ENCODE measurements at regions not wholly inside any gene's neighbourhood (a gene's known extent, or its start where the extent isn't known, plus 50 kb on each side); places are given as distances from the start of the nearest gene placed in this dataset.
A peak's percentile ranks its signal among the peaks of the same experiment; 100 is the strongest.

GRCh38 chr3:14334936-14335335, 67.5 kb upstream of the SLC6A6 start:
- Mint-ChIP-seq H3K36me3 (no peaks in the 10 kb centered on the region), H3K27me3 (no peaks in the 10 kb centered on the region), H3K9me3 (no peaks in the 10 kb centered on the region), H3K27ac (no peak overlapping the region), H3K4me1 (ENCODE audit: unreplicated experiment) (peaks cover 14% of the 10 kb centered on the region), H3K4me3 (no peak overlapping the region)
- no peak for DNase-seq (ENCODE audit: extremely low spot score, unreplicated experiment)
- TF ChIP-seq CTCF (conservative IDR thresholded peaks at IDR 0.05): no peak

DNA sequence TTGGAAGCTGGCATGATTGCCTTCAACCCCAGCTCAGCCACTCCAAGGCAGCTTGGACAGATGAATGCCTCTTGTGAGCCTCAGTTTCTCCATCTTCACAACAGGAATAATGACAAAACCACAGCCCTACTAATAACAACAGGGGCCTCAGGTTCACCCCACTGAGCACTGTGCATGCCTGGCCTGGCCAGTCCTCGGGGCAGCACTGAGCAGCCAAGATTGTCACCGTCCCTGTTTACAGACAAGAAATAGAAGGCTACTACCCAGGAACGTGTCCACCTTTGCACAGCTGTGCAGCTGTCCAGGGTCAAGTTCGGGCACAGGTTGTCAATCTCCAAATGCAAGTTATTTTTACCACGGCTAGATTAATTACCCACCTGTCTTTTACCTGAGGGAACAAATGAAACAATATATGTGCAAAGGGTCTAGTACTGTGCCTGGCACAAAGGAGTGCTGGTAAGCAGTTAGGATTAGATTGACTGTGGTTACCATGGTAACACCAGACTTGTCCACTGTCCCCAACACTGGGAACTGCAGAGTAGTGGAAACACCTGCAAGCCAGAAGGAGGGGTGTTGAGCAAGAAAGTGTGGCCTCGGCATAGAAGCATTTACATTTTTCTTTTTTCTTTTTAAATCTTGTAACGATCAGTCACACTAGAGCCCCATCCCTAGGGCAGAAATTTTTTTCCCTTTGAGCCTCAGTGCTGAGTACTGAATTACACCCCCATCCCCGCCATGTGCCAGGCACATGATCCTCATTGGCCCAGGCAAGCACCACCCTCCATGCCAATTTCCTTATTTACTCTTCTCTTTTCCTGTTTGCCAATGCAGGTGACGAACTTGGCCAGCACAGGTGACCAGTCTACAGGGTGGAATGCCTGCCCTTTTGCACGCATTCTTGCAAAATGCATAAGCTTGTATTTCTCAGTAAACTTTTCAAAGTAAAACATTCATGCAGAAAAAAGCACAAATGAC, 66.3 kb upstream of the SLC6A6 start:
- no peaks in the 10 kb centered on the region for H3K9me3 Mint-ChIP-seq
- peaks cover 9% of the 10 kb centered on the region for H3K4me1 Mint-ChIP-seq (ENCODE audit: unreplicated experiment)
- no peak overlapping the region for H3K4me3 Mint-ChIP-seq
- DNase-seq (ENCODE audit: extremely low spot score, unreplicated experiment): no peak
- TF ChIP-seq CTCF (conservative IDR thresholded peaks at IDR 0.05): no peak
- H3K27me3 Mint-ChIP-seq: no peaks in the 10 kb centered on the region
- no peaks in the 10 kb centered on the region for H3K36me3 Mint-ChIP-seq
- peak overlapping the region; percentile 50 for H3K27ac Mint-ChIP-seq

- H3K27me3 Mint-ChIP-seq: no peaks in the 10 kb centered on the region
- H3K4me3 Mint-ChIP-seq: no peak overlapping the region
- H3K9me3 Mint-ChIP-seq: no peaks in the 10 kb centered on the region
- H3K27ac Mint-ChIP-seq: no peak overlapping the region
- H3K36me3 Mint-ChIP-seq: no peaks in the 10 kb centered on the region
- peaks cover 9% of the 10 kb centered on the region for H3K4me1 Mint-ChIP-seq (ENCODE audit: unreplicated experiment)
- TF ChIP-seq CTCF (conservative IDR thresholded peaks at IDR 0.05): no peak
- DNase-seq (ENCODE audit: extremely low spot score, unreplicated experiment): no peak
Observed at GRCh38 chr3:14336749-14337598, 65.4 kb upstream of the SLC6A6 start.

- no peaks in the 10 kb centered on the region for H3K9me3 Mint-ChIP-seq
- peaks cover 9% of the 10 kb centered on the region for H3K4me1 Mint-ChIP-seq (ENCODE audit: unreplicated experiment)
- no peak for TF ChIP-seq CTCF (conservative IDR thresholded peaks at IDR 0.05)
- no peak overlapping the region for H3K4me3 Mint-ChIP-seq
- H3K36me3 Mint-ChIP-seq: no peaks in the 10 kb centered on the region
- H3K27me3 Mint-ChIP-seq: no peaks in the 10 kb centered on the region
- DNase-seq (ENCODE audit: extremely low spot score, unreplicated experiment): no peak
- H3K27ac Mint-ChIP-seq: no peak overlapping the region
Observed at GRCh38 chr3:14337828-14338227, 64.6 kb upstream of the SLC6A6 start.

GRCh38 chr3:14338242-14338641, 64.2 kb upstream of the SLC6A6 start:
- no peak for TF ChIP-seq CTCF (conservative IDR thresholded peaks at IDR 0.05)

More at GRCh38 chr3:14338242-14338641, 64.2 kb upstream of the SLC6A6 start:
- no peak for DNase-seq (ENCODE audit: extremely low spot score, unreplicated experiment)
- no peak overlapping the region for H3K27ac Mint-ChIP-seq
- no peak overlapping the region for H3K4me3 Mint-ChIP-seq
- H3K27me3 Mint-ChIP-seq: no peaks in the 10 kb centered on the region
- peaks cover 9% of the 10 kb centered on the region for H3K4me1 Mint-ChIP-seq (ENCODE audit: unreplicated experiment)
- no peaks in the 10 kb centered on the region for H3K36me3 Mint-ChIP-seq
- H3K9me3 Mint-ChIP-seq: no peaks in the 10 kb centered on the region

All from type B pancreatic cell (in vitro differentiated cells).